H1 (cell line): ENCODE measurements at regions not wholly inside any gene's neighbourhood (a gene's known extent, or its start where the extent isn't known, plus 50 kb on each side); places are given as distances from the start of the nearest gene placed in this dataset.
A peak's percentile ranks its signal among the peaks of the same experiment; 100 is the strongest.

Experiments used
- CTCF ChIA-PET: fragments of 300-600 bp; sonication (Branson Sonifier 250); formaldehyde crosslinking; loops from one replicate; lab custom pipeline; 2021; ENCODE audit not compliant: partially characterized antibody; lab: Charles Lee
- POLR2A ChIA-PET: fragments of 300-600 bp; sonication (Branson Sonifier 250); formaldehyde crosslinking; loops from one replicate; lab custom pipeline; 2021; ENCODE audit warnings: inconsistent platforms; ENCODE audit not compliant: partially characterized antibody; lab: Charles Lee
- DNase-seq, 2 experiments: peaks; one replicate each; pipeline versions ENCODE4 v3.0.0 to v3.0.0-alpha.2; 2010 to 2022; ENCODE audit warnings: low spot score in 2 of 2, low read depth in 1 of 2, mixed read lengths in 1 of 2
- FAIRE-seq: peaks from 2 replicates; lab custom pipeline; 2011; peaks lifted over from hg19 to GRCh38; lab: Jason Lieb, UNC
- H2AFZ ChIP-seq: 2 replicates; pipeline ENCODE4 v1.8.1; 2012; ENCODE audit warnings: low read length, inconsistent platforms
- H2AK5ac ChIP-seq: 2 replicates; pipeline ENCODE4 v1.6.1; 2013; ENCODE audit warnings: low read depth, low read length
- H2BK120ac ChIP-seq: replicated peaks from 2 replicates; pipeline ENCODE3; 2013; ENCODE audit warnings: low read depth, low read length, inconsistent platforms
- H2BK12ac ChIP-seq: 2 replicates; pipeline ENCODE4 v1.6.1; 2013; ENCODE audit warnings: low read depth, low read length
- H2BK15ac ChIP-seq: 2 replicates; pipeline ENCODE4 v1.6.1; 2013; ENCODE audit warnings: low read length
- H2BK20ac ChIP-seq: 2 replicates; pipeline ENCODE4 v1.6.1; 2013; ENCODE audit warnings: low read length
- H2BK5ac ChIP-seq: 2 replicates; pipeline ENCODE4 v1.6.1; 2013; ENCODE audit warnings: low read depth, low read length
- H3K14ac ChIP-seq: 2 replicates; pipeline ENCODE4 v1.6.1; 2013; ENCODE audit warnings: inconsistent platforms; ENCODE audit not compliant: insufficient read length
- H3K18ac ChIP-seq: 2 replicates; pipeline ENCODE4 v1.6.1; 2013; ENCODE audit warnings: low read length; ENCODE audit errors: extremely low read depth
- H3K23ac ChIP-seq: 2 replicates; pipeline ENCODE4 v1.6.1; 2013; ENCODE audit warnings: inconsistent platforms; ENCODE audit not compliant: insufficient read length
- H3K23me2 ChIP-seq: 2 replicates; pipeline ENCODE4 v1.6.1; 2013; ENCODE audit warnings: low read depth, low read length
- H3K27ac ChIP-seq: 2 replicates; pipeline ENCODE4 v1.6.1; 2011; ENCODE audit warnings: low read depth, low read length, inconsistent platforms
- H3K27me3 ChIP-seq, 4 experiments: replicated peaks in 1 of 4; 1 replicate in 1 of 4; 2 replicates in 3 of 4; pipeline versions ENCODE4 v1.6.1 to v1.8.1; 2011 to 2013; ENCODE audit warnings: low read length in 3 of 4, mild to moderate bottlenecking in 3 of 4, inconsistent platforms in 2 of 4, mixed read lengths in 2 of 4, moderate library complexity in 1 of 4; ENCODE audit not compliant: control insufficient read depth in 3 of 4, insufficient read depth in 3 of 4; ENCODE audit errors: extremely low read depth in 1 of 4
- H3K36me3 ChIP-seq, 4 experiments: 2 replicates each; pipeline versions ENCODE4 v1.6.1 to v1.8.1; 2011 to 2013; ENCODE audit warnings: mild to moderate bottlenecking in 4 of 4, low read length in 3 of 4, moderate library complexity in 2 of 4, control low read depth in 1 of 4, inconsistent platforms in 1 of 4; ENCODE audit not compliant: insufficient read depth in 4 of 4, control insufficient read depth in 2 of 4
- H3K4ac ChIP-seq: replicated peaks from 2 replicates; pipeline ENCODE3; 2013; ENCODE audit warnings: low read length, low read depth, mixed read lengths, inconsistent platforms; ENCODE audit not compliant: insufficient read length
- H3K4me1 ChIP-seq, 4 experiments: replicated peaks in 1 of 4; 1 replicate in 1 of 4; 2 replicates in 3 of 4; pipeline versions ENCODE4 v1.6.1 to v1.8.1; 2011 to 2013; ENCODE audit warnings: low read length in 3 of 4, inconsistent platforms in 2 of 4, mixed read lengths in 1 of 4; ENCODE audit not compliant: insufficient read depth in 4 of 4, control insufficient read depth in 3 of 4
- H3K4me2 ChIP-seq, 2 experiments: 2 replicates each; pipeline versions ENCODE4 v1.6.1 to v1.8.1; 2011 to 2013; ENCODE audit warnings: low read depth in 2 of 2, low read length in 2 of 2, control low read depth in 1 of 2, inconsistent platforms in 1 of 2, mild to moderate bottlenecking in 1 of 2; ENCODE audit not compliant: insufficient read depth in 1 of 2
- H3K4me3 ChIP-seq, 4 experiments: fragments of 200-600, 300-600 bp in 1 of 4; sonication (generic), shearing (Covaris generic), sonication (Bioruptor Twin) in 1 of 4; 2 replicates each; pipeline versions ENCODE4 v1.5.1 to v1.8.1; 2011 to 2016; ENCODE audit warnings: low read length in 4 of 4, low read depth in 3 of 4, control low read depth in 2 of 4, inconsistent platforms in 2 of 4, mild to moderate bottlenecking in 2 of 4, mixed read lengths in 1 of 4, moderate library complexity in 1 of 4; ENCODE audit not compliant: insufficient read depth in 2 of 4; ENCODE audit errors: extremely low read depth in 1 of 4
- H3K56ac ChIP-seq: replicated peaks from 2 replicates; pipeline ENCODE3; 2013; ENCODE audit warnings: low read depth, mild to moderate bottlenecking, mixed read lengths, low read length, inconsistent platforms; ENCODE audit not compliant: insufficient read length
- H3K79me1 ChIP-seq: 2 replicates; pipeline ENCODE4 v1.6.1; 2013; ENCODE audit warnings: low read depth, low read length, control low read depth
- H3K79me2 ChIP-seq, 2 experiments: 2 replicates each; pipeline versions ENCODE4 v1.6.1 to v1.8.1; 2012 to 2013; ENCODE audit warnings: low read length in 2 of 2, mild to moderate bottlenecking in 2 of 2, inconsistent platforms in 1 of 2; ENCODE audit not compliant: insufficient read depth in 2 of 2, control insufficient read depth in 1 of 2
- H3K9ac ChIP-seq, 4 experiments: replicated peaks in 1 of 4; 1 replicate in 1 of 4; 2 replicates in 3 of 4; pipeline versions ENCODE4 v1.6.1 to v1.8.1; 2011 to 2013; ENCODE audit warnings: low read depth in 3 of 4, low read length in 3 of 4, control low read depth in 2 of 4, mild to moderate bottlenecking in 2 of 4, moderate library complexity in 2 of 4, inconsistent platforms in 1 of 4; ENCODE audit errors: extremely low read depth in 1 of 4
- H3K9me3 ChIP-seq, 2 experiments: 2 replicates each; pipeline versions ENCODE4 v1.6.1 to v1.8.1; 2012 to 2013; ENCODE audit warnings: mild to moderate bottlenecking in 2 of 2, moderate library complexity in 2 of 2, control low read depth in 1 of 2, inconsistent platforms in 1 of 2, low read depth in 1 of 2, low read length in 1 of 2, mixed read lengths in 1 of 2; ENCODE audit not compliant: insufficient read depth in 2 of 2
- H4K20me1 ChIP-seq, 2 experiments: replicated peaks in 1 of 2; 2 replicates each; pipeline versions ENCODE3 to v1.8.1; 2011 to 2013; ENCODE audit warnings: inconsistent platforms in 2 of 2, low read length in 2 of 2, mild to moderate bottlenecking in 1 of 2; ENCODE audit not compliant: insufficient read depth in 2 of 2, control insufficient read depth in 1 of 2
- H4K5ac ChIP-seq: 2 replicates; pipeline ENCODE4 v1.6.1; 2013; ENCODE audit warnings: low read length, low read depth, mixed read lengths, inconsistent platforms; ENCODE audit not compliant: insufficient read length
- H4K8ac ChIP-seq: 2 replicates; pipeline ENCODE4 v1.8.0; 2013; ENCODE audit warnings: mild to moderate bottlenecking, moderate library complexity, low read length, inconsistent platforms; ENCODE audit not compliant: insufficient read depth; ENCODE audit errors: extremely low read depth
- H4K91ac ChIP-seq: replicated peaks from 2 replicates; pipeline ENCODE3; 2013; ENCODE audit warnings: low read length, mixed read lengths, inconsistent platforms; ENCODE audit not compliant: insufficient read length
- CBX8 ChIP-seq: fragments of 300-800, 300-1000 bp; sonication (generic); IDR thresholded peaks from 2 replicates; pipeline ENCODE4 v1.7.1; 2016; ENCODE audit warnings: low read depth, low read length, borderline replicate concordance
- EP300 ChIP-seq, 2 experiments: IDR thresholded peaks; 1 replicate in 1 of 2; 2 replicates in 1 of 2; pipeline ENCODE4 v1.6.1; 2011 to 2012; ENCODE audit warnings: low read depth in 2 of 2, low read length in 2 of 2, mild to moderate bottlenecking in 2 of 2, borderline replicate concordance in 1 of 2, inconsistent platforms in 1 of 2, moderate library complexity in 1 of 2
- GABPA ChIP-seq: IDR thresholded peaks from 2 replicates; pipeline ENCODE4 v1.6.1; 2011; ENCODE audit warnings: mild to moderate bottlenecking, low read length, moderate library complexity, borderline replicate concordance; ENCODE audit not compliant: insufficient read depth
- GTF2F1 ChIP-seq: IDR thresholded peaks from 2 replicates; pipeline ENCODE4 v1.6.1; 2012; ENCODE audit warnings: low read depth, low read length, improper control_type of control experiment, borderline replicate concordance
- KDM4A ChIP-seq: IDR thresholded peaks from one replicate; pipeline ENCODE4 v1.7.1; 2012; ENCODE audit warnings: low read depth, mild to moderate bottlenecking, moderate library complexity, low read length, inconsistent platforms; ENCODE audit not compliant: severe bottlenecking
- NANOG ChIP-seq: IDR thresholded peaks from 2 replicates; pipeline ENCODE4 v1.6.1; 2011; ENCODE audit warnings: low read length, low read depth, mild to moderate bottlenecking, inconsistent platforms; ENCODE audit not compliant: insufficient read depth, poor library complexity, severe bottlenecking
- RXRA ChIP-seq: IDR thresholded peaks from 2 replicates; pipeline ENCODE4 v1.6.1; 2011; ENCODE audit warnings: low read depth, mild to moderate bottlenecking, low read length, moderate library complexity; ENCODE audit not compliant: insufficient read depth
- SAP30 ChIP-seq: fragments of 300-600 bp; sonication (generic); IDR thresholded peaks from 2 replicates; pipeline ENCODE4 v1.7.1; 2012; ENCODE audit warnings: low read length, moderate library complexity, mild to moderate bottlenecking, inconsistent platforms; ENCODE audit not compliant: insufficient read depth, insufficient replicate concordance
- SIRT6 ChIP-seq: IDR thresholded peaks from one replicate; pipeline ENCODE4 v1.7.1; 2012; ENCODE audit warnings: low read length, inconsistent platforms
- SP4 ChIP-seq: IDR thresholded peaks from 2 replicates; pipeline ENCODE4 v1.6.1; 2012; ENCODE audit warnings: low read length, inconsistent platforms
- TEAD4 ChIP-seq: IDR thresholded peaks from 2 replicates; pipeline ENCODE4 v1.6.1; 2012; ENCODE audit warnings: low read depth, low read length, inconsistent platforms, mixed read lengths
- USF2 ChIP-seq: IDR thresholded peaks from 2 replicates; pipeline ENCODE4 v1.6.1; 2011; ENCODE audit warnings: low read length, improper control_type of control experiment
- WGBS, 2 experiments: shearing (Covaris generic) in 1 of 2; methylation state at CpG; one replicate each; pipeline versions ENCODE4 v1.1.6 to v1.1.7; 2013 to 2015; ENCODE audit warnings: low lambda C conversion rate in 2 of 2, mixed read lengths in 2 of 2, inconsistent platforms in 1 of 2, low coverage in 1 of 2, missing lambda C conversion rate in 1 of 2; ENCODE audit not compliant: insufficient replicate concordance in 2 of 2, insufficient coverage in 1 of 2, insufficient read length in 1 of 2; ENCODE audit errors: extremely low coverage in 1 of 2, missing lambda C conversion rate in 1 of 2; 5-methylcytosine and 5-hydroxymethylcytosine counted together

- no peak for TF ChIP-seq GTF2F1
Measured at GRCh38 chr7:79922894-79923293, 211.7 kb upstream of the GNAI1 start (continued).

GRCh38 chr7:79921976-79922375 lies 212.7 kb upstream of the GNAI1 start:
- no peak overlapping the region for H2BK12ac ChIP-seq
- H4K91ac ChIP-seq = no peak overlapping the region
- H4K8ac ChIP-seq = peak overlapping the region; percentile 28; the same call in 1 of the 2 replicates
- H3K4me1 ChIP-seq = no peaks in the 10 kb centered on the region
- no peak for DNase-seq
- no peak overlapping the region for H2BK15ac ChIP-seq
- H3K4me2 ChIP-seq = no peak overlapping the region
- H3K79me1 ChIP-seq = no peaks in the 10 kb centered on the region
- no peak overlapping the region for H3K27ac ChIP-seq
- no peak overlapping the region for H3K56ac ChIP-seq
- H3K14ac ChIP-seq = no peak overlapping the region
- H3K9me3 ChIP-seq = no peaks in the 10 kb centered on the region
- H4K5ac ChIP-seq = no peak overlapping the region
- no peak overlapping the region for H2BK20ac ChIP-seq
- no peak overlapping the region for H2AK5ac ChIP-seq
- no peak overlapping the region for H3K23ac ChIP-seq
- H2AFZ ChIP-seq = no peak overlapping the region
- no peak overlapping the region for H3K9ac ChIP-seq
- no peaks in the 10 kb centered on the region for H3K27me3 ChIP-seq
- ChIA-PET POLR2A (no interaction called here), CTCF (interaction anchor here (0.6 kb wide), 1 partner anchor 831 kb away, joined by 5 read pairs; no protein-coding TSS in a partner anchor)
- H3K23me2 ChIP-seq = no peaks in the 10 kb centered on the region
- H3K18ac ChIP-seq = no peak overlapping the region
- H2BK120ac ChIP-seq = no peak overlapping the region
- 88% methylated on average over 5 of the region's 5 CpGs; no CpG with 5 or more reads in 1 of the 2 experiments for WGBS, 2 experiments
- no peak overlapping the region for H3K4ac ChIP-seq
- H3K36me3 ChIP-seq = no peaks in the 10 kb centered on the region
- FAIRE-seq = no peak
- H2BK5ac ChIP-seq = no peak overlapping the region
- H3K79me2 ChIP-seq = no peaks in the 10 kb centered on the region
- no peak overlapping the region for H3K4me3 ChIP-seq
- no peaks in the 10 kb centered on the region for H4K20me1 ChIP-seq
- TF ChIP-seq KDM4A (no peak), CBX8 (no peak), RXRA (no peak), GABPA (no peak), SP4 (no peak), USF2 (no peak), SAP30 (no peak), NANOG (no peak), SIRT6 (no peak), EP300 (IDR thresholded peaks at IDR 0.05; ENCODE audit: borderline replicate concordance in 1 of 2, low read depth in 2 of 2, low read length in 2 of 2) (no peak), TEAD4 (no peak)
